ENCODE measurements at regions not wholly inside any gene's neighbourhood (a gene's known extent, or its start where the extent isn't known, plus 50 kb on each side); places are given as distances from the start of the nearest gene placed in this dataset.

DNA sequence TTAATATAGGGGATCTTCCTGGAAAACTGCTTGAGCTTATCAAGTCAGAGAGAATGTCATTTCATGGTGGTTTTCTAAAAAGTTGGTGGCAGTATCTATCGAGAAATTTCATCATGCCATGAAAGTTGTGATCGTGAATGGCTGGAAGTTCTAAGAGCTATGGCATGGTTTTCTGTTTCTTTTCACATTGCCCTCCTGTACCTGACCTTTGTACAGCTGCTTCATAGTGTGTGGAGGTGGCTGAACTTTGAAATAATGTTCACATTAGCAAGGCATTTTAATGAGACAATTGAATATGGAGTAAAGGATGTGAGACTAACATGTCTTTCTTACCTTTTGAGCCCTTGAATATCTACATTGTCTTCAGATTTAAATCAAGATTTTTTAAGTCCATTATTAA is 278.2 kb upstream of the ID4 start:
- Histone ChIP-seq H4K20me1 (ENCODE audit: low read depth, low read length) (no peaks in the 10 kb centered on the region), H3K4me3 (ENCODE audit: insufficient read depth, low read length, poor library complexity, severe bottlenecking) (no peak overlapping the region), H3K9me3 (ENCODE audit: insufficient read depth, low read length) (peaks cover 7% of the 10 kb centered on the region; the same call in 1 of the 2 replicates), H3K27me3 (ENCODE audit: low read length) (no peaks in the 10 kb centered on the region), H3K27ac (ENCODE audit: low read depth, low read length) (no peak overlapping the region), H2AFZ (ENCODE audit: low read depth, low read length, severe bottlenecking) (no peak overlapping the region), H3K79me2 (ENCODE audit: insufficient read depth, low read length) (no peaks in the 10 kb centered on the region), H3K9ac (ENCODE audit: low read length) (no peak overlapping the region), H3K9me2 (replicated peaks; ENCODE audit: insufficient read depth, low read length) (no peaks in the 10 kb centered on the region), H3K4me2 (ENCODE audit: low read depth, low read length, poor library complexity, severe bottlenecking) (no peak overlapping the region), H3F3A (ENCODE audit: insufficient read depth) (no peaks in the 10 kb centered on the region), H3K36me3 (ENCODE audit: low read length) (no peaks in the 10 kb centered on the region)
- TF ChIP-seq, protein P1, sequence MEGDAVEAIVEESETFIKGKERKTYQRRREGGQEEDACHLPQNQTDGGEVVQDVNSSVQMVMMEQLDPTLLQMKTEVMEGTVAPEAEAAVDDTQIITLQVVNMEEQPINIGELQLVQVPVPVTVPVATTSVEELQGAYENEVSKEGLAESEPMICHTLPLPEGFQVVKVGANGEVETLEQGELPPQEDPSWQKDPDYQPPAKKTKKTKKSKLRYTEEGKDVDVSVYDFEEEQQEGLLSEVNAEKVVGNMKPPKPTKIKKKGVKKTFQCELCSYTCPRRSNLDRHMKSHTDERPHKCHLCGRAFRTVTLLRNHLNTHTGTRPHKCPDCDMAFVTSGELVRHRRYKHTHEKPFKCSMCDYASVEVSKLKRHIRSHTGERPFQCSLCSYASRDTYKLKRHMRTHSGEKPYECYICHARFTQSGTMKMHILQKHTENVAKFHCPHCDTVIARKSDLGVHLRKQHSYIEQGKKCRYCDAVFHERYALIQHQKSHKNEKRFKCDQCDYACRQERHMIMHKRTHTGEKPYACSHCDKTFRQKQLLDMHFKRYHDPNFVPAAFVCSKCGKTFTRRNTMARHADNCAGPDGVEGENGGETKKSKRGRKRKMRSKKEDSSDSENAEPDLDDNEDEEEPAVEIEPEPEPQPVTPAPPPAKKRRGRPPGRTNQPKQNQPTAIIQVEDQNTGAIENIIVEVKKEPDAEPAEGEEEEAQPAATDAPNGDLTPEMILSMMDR (IDR thresholded peaks at IDR 0.05; ENCODE audit: insufficient read depth, low read length, poor library complexity, severe bottlenecking): no peak
- TF ChIP-seq EZH2phosphoT487 (conservative IDR thresholded peaks at IDR 0.05; ENCODE audit: low read length): no peak

DNA sequence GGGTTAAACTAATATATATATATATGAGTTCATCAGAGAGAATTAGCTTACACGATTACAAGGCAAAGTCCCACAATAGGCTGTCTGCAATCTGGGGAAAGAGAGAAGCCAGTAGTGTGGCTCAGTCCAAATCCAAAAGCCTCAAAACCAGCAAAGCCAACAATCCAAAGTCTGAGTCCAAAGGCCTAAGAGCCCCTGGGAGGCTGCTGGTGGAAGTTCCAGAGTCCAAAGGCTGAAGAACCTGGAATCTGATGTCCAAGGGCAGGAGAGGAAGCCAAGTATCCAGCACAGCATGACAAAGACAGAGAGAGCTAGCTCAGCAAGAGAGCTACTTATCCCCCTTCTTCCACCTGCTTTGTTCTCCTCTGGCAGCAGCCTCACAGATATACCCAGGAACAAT is 274.7 kb upstream of the ID4 start:
- Histone ChIP-seq H3K27me3 (ENCODE audit: low read length) (no peaks in the 10 kb centered on the region), H3K36me3 (ENCODE audit: low read length) (peaks cover 3% of the 10 kb centered on the region; the same call in 1 of the 2 replicates), H3K9me3 (ENCODE audit: insufficient read depth, low read length) (peaks cover 15% of the 10 kb centered on the region; the same call in 1 of the 2 replicates), H4K20me1 (ENCODE audit: low read depth, low read length) (no peaks in the 10 kb centered on the region), H3K9me2 (replicated peaks; ENCODE audit: insufficient read depth, low read length) (no peaks in the 10 kb centered on the region), H3K4me2 (ENCODE audit: low read depth, low read length, poor library complexity, severe bottlenecking) (no peak overlapping the region), H3K9ac (ENCODE audit: low read length) (no peak overlapping the region), H3F3A (ENCODE audit: insufficient read depth) (no peaks in the 10 kb centered on the region), H3K4me3 (ENCODE audit: insufficient read depth, low read length, poor library complexity, severe bottlenecking) (no peak overlapping the region), H3K27ac (ENCODE audit: low read depth, low read length) (no peak overlapping the region), H2AFZ (ENCODE audit: low read depth, low read length, severe bottlenecking) (no peak overlapping the region), H3K79me2 (ENCODE audit: insufficient read depth, low read length) (no peaks in the 10 kb centered on the region)
- TF ChIP-seq, protein P1 (IDR thresholded peaks at IDR 0.05; ENCODE audit: insufficient read depth, low read length, poor library complexity, severe bottlenecking): no peak
- TF ChIP-seq EZH2phosphoT487 (conservative IDR thresholded peaks at IDR 0.05; ENCODE audit: low read length): no peak

DNA sequence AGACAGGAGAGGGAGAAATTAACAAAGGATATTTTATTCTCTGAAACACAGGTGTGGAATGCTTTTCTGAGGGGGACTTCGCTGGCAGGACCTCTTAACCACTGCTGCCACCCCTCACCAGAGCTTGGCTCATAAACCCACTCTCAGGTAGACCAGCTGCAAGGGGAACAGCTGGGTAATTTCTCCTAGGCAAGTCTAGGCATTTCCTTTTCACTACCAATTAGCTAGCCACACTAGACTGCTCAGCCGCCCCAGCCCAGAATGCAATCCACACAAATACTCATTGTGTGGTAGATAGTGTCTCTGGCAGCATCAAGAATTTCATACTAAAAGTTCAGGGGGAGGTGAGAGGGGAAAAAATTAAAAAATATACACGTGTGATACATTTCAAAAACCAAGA is 267.6 kb upstream of the ID4 start:
- Histone ChIP-seq H3F3A (ENCODE audit: insufficient read depth) (no peaks in the 10 kb centered on the region), H3K9me3 (ENCODE audit: insufficient read depth, low read length) (peaks cover 8% of the 10 kb centered on the region; the same call in 1 of the 2 replicates), H3K4me3 (ENCODE audit: insufficient read depth, low read length, poor library complexity, severe bottlenecking) (no peak overlapping the region), H3K9ac (ENCODE audit: low read length) (no peak overlapping the region), H4K20me1 (ENCODE audit: low read depth, low read length) (no peaks in the 10 kb centered on the region), H3K79me2 (ENCODE audit: insufficient read depth, low read length) (no peaks in the 10 kb centered on the region), H3K27me3 (ENCODE audit: low read length) (no peaks in the 10 kb centered on the region), H3K27ac (ENCODE audit: low read depth, low read length) (no peak overlapping the region), H3K9me2 (replicated peaks; ENCODE audit: insufficient read depth, low read length) (no peaks in the 10 kb centered on the region), H3K4me2 (ENCODE audit: low read depth, low read length, poor library complexity, severe bottlenecking) (no peak overlapping the region), H2AFZ (ENCODE audit: low read depth, low read length, severe bottlenecking) (no peak overlapping the region), H3K36me3 (ENCODE audit: low read length) (peaks cover 6% of the 10 kb centered on the region; the same call in 1 of the 2 replicates)
- TF ChIP-seq, protein P1 (IDR thresholded peaks at IDR 0.05; ENCODE audit: insufficient read depth, low read length, poor library complexity, severe bottlenecking): no peak
- no peak for TF ChIP-seq EZH2phosphoT487 (conservative IDR thresholded peaks at IDR 0.05; ENCODE audit: low read length)
